SK-N-SH treated with all-trans-retinoic acid at 6 μM for 48 hours (cell line): ENCODE measurements at regions not wholly inside any gene's neighbourhood (a gene's known extent, or its start where the extent isn't known, plus 50 kb on each side); places are given as distances from the start of the nearest gene placed in this dataset.

Experiments
- ATAC-seq: fragments of 200-7000 bp; cut with Tn5 transposase; 3 replicates; pipeline ENCODE4 v1.9.1; 2020; ENCODE audit warnings: mild to moderate bottlenecking, moderate library complexity
- ARNTL ChIP-seq: fragments of 450-650 bp; formaldehyde crosslinking; IDR thresholded peaks from 2 replicates; pipeline ENCODE4 v1.5.0; 2020; ENCODE audit warnings: low read depth, mild to moderate bottlenecking, moderate library complexity, borderline replicate concordance
- BACH2 ChIP-seq: fragments of 250-450 bp; sonication (Bioruptor Pico); IDR thresholded peaks from 2 replicates; pipeline ENCODE4 v1.9.0; 2021; ENCODE audit warnings: mild to moderate bottlenecking, borderline replicate concordance
- CSDC2 ChIP-seq: fragments of 250-450 bp; sonication (Bioruptor Pico); IDR thresholded peaks from 2 replicates; pipeline ENCODE4 v1.5.0; 2020; ENCODE audit warnings: mild to moderate bottlenecking, moderate library complexity
- ESRRG ChIP-seq: fragments of 250-450 bp; sonication (Bioruptor Pico); IDR thresholded peaks from 2 replicates; pipeline ENCODE4 v1.6.1; 2021; ENCODE audit warnings: mild to moderate bottlenecking
- GLIS3 ChIP-seq: fragments of 250-450 bp; sonication (Bioruptor Pico); IDR thresholded peaks from 2 replicates; pipeline ENCODE4 v1.5.0; 2020; ENCODE audit warnings: mild to moderate bottlenecking, moderate library complexity
- ISL1 ChIP-seq: fragments of 250-450 bp; sonication (Bioruptor Pico); IDR thresholded peaks from 2 replicates; pipeline ENCODE4 v2.1.2; 2022; ENCODE audit warnings: mild to moderate bottlenecking, moderate library complexity
- OSR1 ChIP-seq: fragments of 250-450 bp; sonication (Bioruptor Pico); IDR thresholded peaks from 2 replicates; pipeline ENCODE4 v1.8.0; 2022; ENCODE audit warnings: moderate library complexity, mild to moderate bottlenecking, inconsistent platforms
- PPARA ChIP-seq: fragments of 250-450 bp; sonication (Bioruptor Pico); IDR thresholded peaks from 2 replicates; pipeline ENCODE4 v1.5.0; 2020; ENCODE audit warnings: mild to moderate bottlenecking, borderline replicate concordance
- SNAI2 ChIP-seq: fragments of 250-450 bp; sonication (Bioruptor Pico); IDR thresholded peaks from 2 replicates; pipeline ENCODE4 v1.5.0; 2020; ENCODE audit warnings: mild to moderate bottlenecking, moderate library complexity
- TOX ChIP-seq: fragments of 250-450 bp; sonication (Bioruptor Pico); IDR thresholded peaks from 2 replicates; pipeline ENCODE4 v1.8.0; 2021; ENCODE audit warnings: mild to moderate bottlenecking, moderate library complexity, borderline replicate concordance
- ZC3H10 ChIP-seq: fragments of 250-450 bp; sonication (Bioruptor Pico); IDR thresholded peaks from 2 replicates; pipeline ENCODE4 v1.5.1; 2021; ENCODE audit warnings: mild to moderate bottlenecking, moderate library complexity
- ZFP3 ChIP-seq: fragments of 250-450 bp; sonication (Bioruptor Pico); IDR thresholded peaks from 2 replicates; pipeline ENCODE4 v1.5.0; 2020; ENCODE audit warnings: mild to moderate bottlenecking, moderate library complexity
- ZFP30 ChIP-seq: fragments of 450-650 bp; formaldehyde crosslinking; IDR thresholded peaks from 2 replicates; pipeline ENCODE4 v1.5.0; 2022; ENCODE audit warnings: mild to moderate bottlenecking, moderate library complexity
- ZNF565 ChIP-seq: fragments of 450-650 bp; formaldehyde crosslinking; conservative IDR thresholded peaks from 2 replicates; pipeline ENCODE4 v1.5.0; 2020; ENCODE audit warnings: low read depth, mild to moderate bottlenecking, moderate library complexity
- ZNF70 ChIP-seq: fragments of 450-650 bp; formaldehyde crosslinking; IDR thresholded peaks from 2 replicates; pipeline ENCODE4 v1.5.0; 2020; ENCODE audit warnings: mild to moderate bottlenecking, moderate library complexity
- ZNF8 ChIP-seq: fragments of 450-650 bp; formaldehyde crosslinking; IDR thresholded peaks from 2 replicates; pipeline ENCODE4 v1.5.0; 2020; ENCODE audit warnings: mild to moderate bottlenecking, moderate library complexity
- TF ChIP-seq, protein P1 (sequence below): fragments of 250-450 bp; sonication (Bioruptor Pico); IDR thresholded peaks from 2 replicates; pipeline ENCODE4 v1.8.0; 2021; ENCODE audit warnings: low read depth, mild to moderate bottlenecking, moderate library complexity, borderline replicate concordance
- TF ChIP-seq, protein P2 (sequence below): fragments of 250-450 bp; sonication (Bioruptor Pico); IDR thresholded peaks from 2 replicates; pipeline ENCODE4 v1.5.0; 2020; ENCODE audit warnings: mild to moderate bottlenecking, moderate library complexity
- TF ChIP-seq, protein P3 (sequence below): fragments of 250-450 bp; sonication (Bioruptor Pico); IDR thresholded peaks from 2 replicates; pipeline ENCODE4 v1.8.0; 2020; ENCODE audit warnings: mild to moderate bottlenecking, moderate library complexity, borderline replicate concordance

DNA sequence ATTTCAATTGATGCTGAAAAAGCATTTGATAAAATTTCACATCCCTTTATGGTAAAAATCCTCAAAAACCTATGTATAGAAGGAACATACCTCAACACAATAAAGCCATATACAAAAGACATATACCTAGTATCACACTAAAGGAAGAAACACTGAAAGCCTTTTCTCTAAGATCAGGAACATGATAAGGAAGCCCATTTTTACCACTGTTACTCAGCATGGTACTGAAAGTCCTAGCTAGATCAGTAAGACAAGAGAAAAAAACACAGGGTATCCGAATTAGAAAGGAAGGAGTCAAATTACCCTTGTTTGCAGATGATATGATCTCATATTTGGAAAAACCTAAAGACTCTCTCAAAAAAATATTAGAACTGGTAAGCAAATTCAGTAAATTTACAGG, 350.2 kb upstream of the PDE4D start:
- no peak for ATAC-seq
- TF ChIP-seq BACH2 (CRISPR knock-in tag) (no peak), ISL1 (CRISPR knock-in tag) (no peak), OSR1 (CRISPR knock-in tag) (no peak), GLIS3 (CRISPR knock-in tag) (no peak), PPARA (CRISPR knock-in tag) (no peak), ARNTL (CRISPR knock-in tag) (no peak), ZFP3 (CRISPR knock-in tag) (no peak), ZC3H10 (CRISPR knock-in tag) (no peak), ZNF8 (CRISPR knock-in tag) (no peak), ESRRG (CRISPR knock-in tag) (no peak), ZNF565 (no peak), ZFP30 (CRISPR knock-in tag) (no peak), TOX (CRISPR knock-in tag) (no peak)
- TF ChIP-seq, protein P1, sequence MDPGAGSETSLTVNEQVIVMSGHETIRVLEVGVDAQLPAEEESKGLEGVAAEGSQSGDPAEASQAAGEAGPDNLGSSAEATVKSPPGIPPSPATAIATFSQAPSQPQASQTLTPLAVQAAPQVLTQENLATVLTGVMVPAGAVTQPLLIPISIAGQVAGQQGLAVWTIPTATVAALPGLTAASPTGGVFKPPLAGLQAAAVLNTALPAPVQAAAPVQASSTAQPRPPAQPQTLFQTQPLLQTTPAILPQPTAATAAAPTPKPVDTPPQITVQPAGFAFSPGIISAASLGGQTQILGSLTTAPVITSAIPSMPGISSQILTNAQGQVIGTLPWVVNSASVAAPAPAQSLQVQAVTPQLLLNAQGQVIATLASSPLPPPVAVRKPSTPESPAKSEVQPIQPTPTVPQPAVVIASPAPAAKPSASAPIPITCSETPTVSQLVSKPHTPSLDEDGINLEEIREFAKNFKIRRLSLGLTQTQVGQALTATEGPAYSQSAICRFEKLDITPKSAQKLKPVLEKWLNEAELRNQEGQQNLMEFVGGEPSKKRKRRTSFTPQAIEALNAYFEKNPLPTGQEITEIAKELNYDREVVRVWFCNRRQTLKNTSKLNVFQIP (CRISPR knock-in tag): no peak
- TF ChIP-seq, protein P2, sequence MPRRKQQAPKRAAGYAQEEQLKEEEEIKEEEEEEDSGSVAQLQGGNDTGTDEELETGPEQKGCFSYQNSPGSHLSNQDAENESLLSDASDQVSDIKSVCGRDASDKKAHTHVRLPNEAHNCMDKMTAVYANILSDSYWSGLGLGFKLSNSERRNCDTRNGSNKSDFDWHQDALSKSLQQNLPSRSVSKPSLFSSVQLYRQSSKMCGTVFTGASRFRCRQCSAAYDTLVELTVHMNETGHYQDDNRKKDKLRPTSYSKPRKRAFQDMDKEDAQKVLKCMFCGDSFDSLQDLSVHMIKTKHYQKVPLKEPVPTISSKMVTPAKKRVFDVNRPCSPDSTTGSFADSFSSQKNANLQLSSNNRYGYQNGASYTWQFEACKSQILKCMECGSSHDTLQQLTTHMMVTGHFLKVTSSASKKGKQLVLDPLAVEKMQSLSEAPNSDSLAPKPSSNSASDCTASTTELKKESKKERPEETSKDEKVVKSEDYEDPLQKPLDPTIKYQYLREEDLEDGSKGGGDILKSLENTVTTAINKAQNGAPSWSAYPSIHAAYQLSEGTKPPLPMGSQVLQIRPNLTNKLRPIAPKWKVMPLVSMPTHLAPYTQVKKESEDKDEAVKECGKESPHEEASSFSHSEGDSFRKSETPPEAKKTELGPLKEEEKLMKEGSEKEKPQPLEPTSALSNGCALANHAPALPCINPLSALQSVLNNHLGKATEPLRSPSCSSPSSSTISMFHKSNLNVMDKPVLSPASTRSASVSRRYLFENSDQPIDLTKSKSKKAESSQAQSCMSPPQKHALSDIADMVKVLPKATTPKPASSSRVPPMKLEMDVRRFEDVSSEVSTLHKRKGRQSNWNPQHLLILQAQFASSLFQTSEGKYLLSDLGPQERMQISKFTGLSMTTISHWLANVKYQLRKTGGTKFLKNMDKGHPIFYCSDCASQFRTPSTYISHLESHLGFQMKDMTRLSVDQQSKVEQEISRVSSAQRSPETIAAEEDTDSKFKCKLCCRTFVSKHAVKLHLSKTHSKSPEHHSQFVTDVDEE (CRISPR knock-in tag): no peak
- TF ChIP-seq, protein P3, sequence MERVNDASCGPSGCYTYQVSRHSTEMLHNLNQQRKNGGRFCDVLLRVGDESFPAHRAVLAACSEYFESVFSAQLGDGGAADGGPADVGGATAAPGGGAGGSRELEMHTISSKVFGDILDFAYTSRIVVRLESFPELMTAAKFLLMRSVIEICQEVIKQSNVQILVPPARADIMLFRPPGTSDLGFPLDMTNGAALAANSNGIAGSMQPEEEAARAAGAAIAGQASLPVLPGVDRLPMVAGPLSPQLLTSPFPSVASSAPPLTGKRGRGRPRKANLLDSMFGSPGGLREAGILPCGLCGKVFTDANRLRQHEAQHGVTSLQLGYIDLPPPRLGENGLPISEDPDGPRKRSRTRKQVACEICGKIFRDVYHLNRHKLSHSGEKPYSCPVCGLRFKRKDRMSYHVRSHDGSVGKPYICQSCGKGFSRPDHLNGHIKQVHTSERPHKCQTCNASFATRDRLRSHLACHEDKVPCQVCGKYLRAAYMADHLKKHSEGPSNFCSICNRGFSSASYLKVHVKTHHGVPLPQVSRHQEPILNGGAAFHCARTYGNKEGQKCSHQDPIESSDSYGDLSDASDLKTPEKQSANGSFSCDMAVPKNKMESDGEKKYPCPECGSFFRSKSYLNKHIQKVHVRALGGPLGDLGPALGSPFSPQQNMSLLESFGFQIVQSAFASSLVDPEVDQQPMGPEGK (CRISPR knock-in tag): no peak

DNA sequence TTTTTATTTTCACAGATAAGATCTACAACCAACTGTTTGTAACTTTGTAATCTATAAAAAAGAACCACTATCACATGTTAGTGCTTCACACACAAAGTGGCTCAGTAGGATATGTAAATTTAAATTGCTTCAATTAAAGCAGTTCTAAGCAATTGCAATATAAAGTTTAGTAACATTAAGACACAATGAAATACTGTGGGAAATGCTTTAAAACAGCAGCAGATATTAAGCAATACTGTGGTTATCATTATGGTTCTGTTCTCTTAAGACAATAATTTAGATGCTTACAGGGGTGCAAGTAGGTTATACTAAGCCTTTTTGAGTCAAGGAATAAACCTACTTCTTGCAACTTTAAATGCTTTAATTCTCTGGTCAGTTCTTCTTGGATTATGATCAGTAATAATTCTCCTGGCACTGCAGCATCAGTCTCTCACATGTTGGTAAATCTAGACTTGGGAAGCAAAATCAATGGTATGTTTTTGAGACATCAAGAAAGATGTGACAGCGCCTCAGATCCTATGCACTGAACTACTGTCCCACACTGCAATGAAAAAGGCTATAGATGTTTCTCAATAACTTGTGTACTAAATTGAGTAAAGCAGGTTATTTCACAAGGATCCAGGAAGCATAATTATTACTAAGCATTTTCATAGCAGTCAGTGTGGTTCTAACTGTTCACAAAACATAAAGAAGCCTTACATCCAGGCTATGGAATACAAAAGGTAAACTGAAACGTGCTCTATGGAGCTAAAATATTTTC, 338.7 kb upstream of the PDE4D start:
- no peak for ATAC-seq
- no peak for TF ChIP-seq ZNF8 (CRISPR knock-in tag)

DNA sequence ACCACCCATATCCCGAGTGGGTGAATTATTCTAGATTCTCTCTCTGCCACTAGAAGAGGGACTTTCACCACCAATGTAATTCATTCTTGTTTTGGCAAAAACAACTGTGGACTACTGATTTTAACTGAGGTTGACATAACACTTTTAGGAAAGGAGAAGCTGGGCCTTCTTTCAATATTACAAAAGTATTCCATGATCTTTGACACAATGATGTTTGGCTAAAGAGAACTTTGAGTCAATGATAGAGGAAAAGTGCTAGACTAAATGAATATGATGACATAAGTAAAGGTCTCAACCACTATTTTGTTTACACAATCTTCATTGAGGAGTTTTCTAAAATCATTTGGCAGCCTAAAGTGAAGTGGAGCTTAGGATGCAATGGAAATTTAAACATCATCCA, 336.9 kb upstream of the PDE4D start:
- no peak for ATAC-seq
- TF ChIP-seq CSDC2 (CRISPR knock-in tag): no peak
- no peak for TF ChIP-seq GLIS3 (CRISPR knock-in tag)
- TF ChIP-seq TOX (CRISPR knock-in tag): no peak
- no peak for TF ChIP-seq SNAI2 (CRISPR knock-in tag)
- TF ChIP-seq, protein P3 (CRISPR knock-in tag): no peak
- no peak for TF ChIP-seq ZNF8 (CRISPR knock-in tag)
- TF ChIP-seq OSR1 (CRISPR knock-in tag): no peak
- TF ChIP-seq PPARA (CRISPR knock-in tag): no peak
- TF ChIP-seq ZNF565: no peak
- TF ChIP-seq, all 23 proteins: peak for 0

DNA sequence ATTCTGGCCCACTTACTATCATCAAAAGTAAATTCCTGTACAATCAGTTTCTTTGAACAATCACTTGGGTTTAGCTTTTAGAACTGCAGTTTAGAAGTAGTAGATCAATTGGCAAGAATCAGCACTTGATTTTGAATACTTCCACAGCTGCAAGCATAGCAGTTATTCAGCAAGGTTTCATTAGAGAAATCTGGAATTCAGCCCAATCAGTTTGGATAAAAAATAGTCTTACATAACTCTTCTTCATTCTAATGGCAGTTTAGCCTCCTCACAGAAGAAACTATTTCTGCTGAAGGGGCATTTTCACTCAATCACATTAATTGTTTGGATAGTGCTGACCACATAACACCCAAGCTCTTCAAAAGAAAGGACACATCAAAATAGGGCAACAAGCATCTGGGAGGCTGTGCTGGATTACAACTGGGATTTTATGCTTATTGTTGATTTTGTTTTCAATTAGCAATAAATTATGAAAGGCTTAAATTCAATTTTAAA, 336.2 kb upstream of the PDE4D start:
- TF ChIP-seq ZNF70 (CRISPR knock-in tag): no peak
- no peak for ATAC-seq
